ENCODE measurements at regions not wholly inside any gene's neighbourhood (a gene's known extent, or its start where the extent isn't known, plus 50 kb on each side); places are given as distances from the start of the nearest gene placed in this dataset.

DNA sequence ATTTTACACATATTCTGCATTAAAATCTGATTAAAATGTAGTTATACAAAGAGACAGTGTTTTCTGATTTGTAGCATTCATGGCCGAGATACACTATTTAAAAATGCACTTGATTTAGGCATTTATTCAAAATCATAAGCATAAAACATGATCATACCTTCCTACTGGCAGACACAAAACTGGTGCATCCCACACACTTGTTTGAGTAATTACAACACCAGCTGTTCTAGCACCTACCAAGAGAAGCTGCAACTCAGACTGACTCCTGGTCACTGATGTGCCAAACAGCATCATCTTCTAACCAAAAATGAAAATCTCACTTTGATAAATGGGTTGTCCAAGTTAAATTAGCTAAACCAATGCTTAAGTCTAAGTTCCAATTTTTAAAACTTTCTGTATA, 262.7 kb upstream of the NSMCE3 start:
- no peaks in the 10 kb centered on the region for H3K27me3 ChIP-seq
- no peak for DNase-seq (ENCODE audit: extremely low spot score in 2 of 2)
- TF ChIP-seq POLR2AphosphoS5 (IDR thresholded peaks at IDR 0.05; ENCODE audit: insufficient read depth in 1 of 2, low read depth in 1 of 2) (no peak), POLR2A (IDR thresholded peaks at IDR 0.05) (no peak)
- TF ChIP-seq, protein P1, sequence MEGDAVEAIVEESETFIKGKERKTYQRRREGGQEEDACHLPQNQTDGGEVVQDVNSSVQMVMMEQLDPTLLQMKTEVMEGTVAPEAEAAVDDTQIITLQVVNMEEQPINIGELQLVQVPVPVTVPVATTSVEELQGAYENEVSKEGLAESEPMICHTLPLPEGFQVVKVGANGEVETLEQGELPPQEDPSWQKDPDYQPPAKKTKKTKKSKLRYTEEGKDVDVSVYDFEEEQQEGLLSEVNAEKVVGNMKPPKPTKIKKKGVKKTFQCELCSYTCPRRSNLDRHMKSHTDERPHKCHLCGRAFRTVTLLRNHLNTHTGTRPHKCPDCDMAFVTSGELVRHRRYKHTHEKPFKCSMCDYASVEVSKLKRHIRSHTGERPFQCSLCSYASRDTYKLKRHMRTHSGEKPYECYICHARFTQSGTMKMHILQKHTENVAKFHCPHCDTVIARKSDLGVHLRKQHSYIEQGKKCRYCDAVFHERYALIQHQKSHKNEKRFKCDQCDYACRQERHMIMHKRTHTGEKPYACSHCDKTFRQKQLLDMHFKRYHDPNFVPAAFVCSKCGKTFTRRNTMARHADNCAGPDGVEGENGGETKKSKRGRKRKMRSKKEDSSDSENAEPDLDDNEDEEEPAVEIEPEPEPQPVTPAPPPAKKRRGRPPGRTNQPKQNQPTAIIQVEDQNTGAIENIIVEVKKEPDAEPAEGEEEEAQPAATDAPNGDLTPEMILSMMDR (IDR thresholded peaks at IDR 0.05), result no peak
- no peaks in the 10 kb centered on the region for H3K4me1 ChIP-seq
- H3K27ac ChIP-seq, result no peak overlapping the region
- intact Hi-C loops (cut with DNase I), result no loop called here
- H3K9me3 ChIP-seq, result no peaks in the 10 kb centered on the region
- H3K4me3 ChIP-seq, result no peak overlapping the region
- H3K36me3 ChIP-seq, result no peaks in the 10 kb centered on the region

DNA sequence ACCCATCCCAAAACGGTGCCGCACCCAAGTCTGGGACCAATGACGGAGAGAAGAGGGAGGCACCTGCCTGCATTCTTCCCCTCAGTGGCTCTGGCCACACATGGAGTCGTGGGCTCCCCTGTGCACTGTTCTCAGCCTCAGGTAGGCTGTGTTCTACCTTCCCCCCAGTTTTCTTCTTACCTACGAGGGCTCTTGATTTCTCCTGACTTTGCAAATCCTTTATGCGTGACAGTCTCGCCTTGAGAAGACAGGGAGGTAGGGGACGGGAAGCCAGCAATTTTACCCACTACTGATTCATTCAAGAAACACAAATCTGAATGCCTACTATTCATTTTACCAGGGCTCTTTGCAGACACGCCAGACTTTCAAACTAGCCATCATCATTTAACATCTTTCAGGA, 261.3 kb upstream of the NSMCE3 start:
- Histone ChIP-seq H3K36me3 (no peaks in the 10 kb centered on the region), H3K4me3 (no peak overlapping the region), H3K9me3 (no peaks in the 10 kb centered on the region), H3K27ac (no peak overlapping the region), H3K4me1 (no peaks in the 10 kb centered on the region), H3K27me3 (no peaks in the 10 kb centered on the region)
- no peak for DNase-seq (ENCODE audit: extremely low spot score in 2 of 2)
- intact Hi-C loops (cut with DNase I), result no loop called here
- TF ChIP-seq, protein P1 (IDR thresholded peaks at IDR 0.05), result no peak
- TF ChIP-seq POLR2A (IDR thresholded peaks at IDR 0.05), result no peak
- no peak for TF ChIP-seq POLR2AphosphoS5 (IDR thresholded peaks at IDR 0.05; ENCODE audit: insufficient read depth in 1 of 2, low read depth in 1 of 2)

DNA sequence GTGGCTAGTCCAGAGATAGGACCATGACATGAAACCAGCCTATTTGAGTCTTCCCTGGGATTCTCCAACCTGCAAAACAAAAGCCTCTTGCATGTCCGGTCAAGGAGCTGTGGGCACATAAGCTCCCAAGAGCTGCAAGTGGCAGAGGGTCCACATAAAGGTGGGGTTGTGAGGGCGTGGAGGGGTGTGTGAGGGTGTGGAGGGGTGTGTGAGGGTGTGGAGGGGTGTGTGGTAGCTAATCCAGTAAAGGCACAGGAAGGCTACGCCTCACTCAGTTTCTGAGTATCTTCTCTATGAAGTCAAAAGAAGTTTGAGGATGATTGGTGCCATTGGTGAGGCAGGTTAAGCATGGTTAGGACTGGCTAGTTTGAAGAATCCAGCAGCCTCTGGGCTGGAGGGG, 259.4 kb upstream of the NSMCE3 start:
- TF ChIP-seq, protein P1 (IDR thresholded peaks at IDR 0.05), result no peak
- TF ChIP-seq POLR2A (IDR thresholded peaks at IDR 0.05) (no peak), POLR2AphosphoS5 (IDR thresholded peaks at IDR 0.05; ENCODE audit: insufficient read depth in 1 of 2, low read depth in 1 of 2) (no peak)
- intact Hi-C loops (cut with DNase I), result no loop called here
- Histone ChIP-seq H3K9me3 (no peaks in the 10 kb centered on the region), H3K36me3 (no peaks in the 10 kb centered on the region), H3K27me3 (no peaks in the 10 kb centered on the region), H3K27ac (no peak overlapping the region), H3K4me1 (no peaks in the 10 kb centered on the region), H3K4me3 (no peak overlapping the region)
- no peak for DNase-seq (ENCODE audit: extremely low spot score in 2 of 2)

DNA sequence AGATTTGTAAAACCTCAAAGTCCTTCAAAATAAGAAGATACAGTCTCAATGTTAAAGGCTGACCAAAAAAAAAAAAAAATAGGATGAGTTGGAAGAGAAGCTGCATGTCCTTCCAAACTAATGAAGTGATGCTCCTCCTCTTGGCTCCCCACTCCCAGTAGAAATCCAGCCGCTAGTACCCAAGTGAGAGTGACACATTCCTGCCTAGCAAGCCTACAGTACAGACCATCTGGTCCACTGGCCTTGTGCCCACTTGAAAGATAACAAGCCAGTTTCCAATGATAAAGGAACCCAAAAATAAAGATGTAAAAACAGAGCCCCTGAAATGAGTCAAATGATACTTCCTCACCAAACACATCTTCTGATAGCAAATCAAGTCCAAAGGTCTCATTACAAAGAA, 258.7 kb upstream of the NSMCE3 start:
- Histone ChIP-seq H3K36me3 (no peaks in the 10 kb centered on the region), H3K9me3 (no peaks in the 10 kb centered on the region), H3K4me1 (no peaks in the 10 kb centered on the region), H3K27me3 (no peaks in the 10 kb centered on the region), H3K4me3 (no peak overlapping the region), H3K27ac (no peak overlapping the region)
- DNase-seq (ENCODE audit: extremely low spot score in 2 of 2), result no peak
- TF ChIP-seq, protein P1 (IDR thresholded peaks at IDR 0.05), result no peak
- TF ChIP-seq POLR2AphosphoS5 (IDR thresholded peaks at IDR 0.05; ENCODE audit: insufficient read depth in 1 of 2, low read depth in 1 of 2) (no peak), POLR2A (IDR thresholded peaks at IDR 0.05) (no peak)
- intact Hi-C loops (cut with DNase I), result no loop called here

- no peaks in the 10 kb centered on the region for H3K27me3 ChIP-seq
- no peaks in the 10 kb centered on the region for H3K9me3 ChIP-seq
- no peak overlapping the region for H3K4me3 ChIP-seq
- no peak for DNase-seq (ENCODE audit: extremely low spot score in 2 of 2)
- H3K4me1 ChIP-seq, result no peaks in the 10 kb centered on the region
- no peaks in the 10 kb centered on the region for H3K36me3 ChIP-seq
- no peak overlapping the region for H3K27ac ChIP-seq
- TF ChIP-seq POLR2A (IDR thresholded peaks at IDR 0.05) (no peak), POLR2AphosphoS5 (IDR thresholded peaks at IDR 0.05; ENCODE audit: insufficient read depth in 1 of 2, low read depth in 1 of 2) (no peak)
- TF ChIP-seq, protein P1 (IDR thresholded peaks at IDR 0.05), result no peak
- intact Hi-C loops (cut with DNase I), result no loop called here
Measured at GRCh38 chr15:29526802-29527201, 257.2 kb upstream of the NSMCE3 start.

Data from vagina (tissue), 2 donors.